GM19351 (cell line): ENCODE measurements at regions not wholly inside any gene's neighbourhood (a gene's known extent, or its start where the extent isn't known, plus 50 kb on each side); places are given as distances from the start of the nearest gene placed in this dataset.
"Not testable (repeated sequence)": the region's sequence is repeated elsewhere in the genome, so short reads cannot be mapped to it uniquely, and the experiment has no call there.

Experiments
- ATAC-seq: cut with Tn5 transposase; IDR thresholded peaks from one replicate; pipeline ENCODE4 v1.9.1; 2021; ENCODE audit warnings: mild to moderate bottlenecking, moderate library complexity; ENCODE audit not compliant: unreplicated experiment

- no peak for ATAC-seq
Observed at GRCh38 chrX:150051096-150051495, 112.8 kb upstream of the EOLA2 start.

- ATAC-seq, result no peak
Observed at GRCh38 chrX:150052226-150052625, 113.9 kb upstream of the EOLA2 start.

GRCh38 chrX:150058728-150059127, 120.4 kb upstream of the EOLA2 start:
- no peak for ATAC-seq

GRCh38 chrX:150060406-150060805, 122.1 kb upstream of the EOLA2 start:
- ATAC-seq, result no peak

GRCh38 chrX:150062292-150063137, 124.2 kb upstream of the EOLA2 start:
- ATAC-seq, result no peak

- ATAC-seq, result no peak
Observed at GRCh38 chrX:150063138-150063518, 124.8 kb upstream of the EOLA2 start.

- no peak for ATAC-seq
Observed at GRCh38 chrX:150063674-150064073, 125.4 kb upstream of the EOLA2 start.

- ATAC-seq, result no peak
Observed at GRCh38 chrX:150074175-150074574, 135.9 kb upstream of the EOLA2 start.

GRCh38 chrX:150080497-150080896, 142.2 kb upstream of the EOLA2 start:
- ATAC-seq, result no peak

GRCh38 chrX:150081076-150081475, 142.8 kb upstream of the EOLA2 start:
- no peak for ATAC-seq

GRCh38 chrX:150084496-150085229, 146.4 kb upstream of the EOLA2 start:
- ATAC-seq, result no peak

- ATAC-seq, result no peak
Observed at GRCh38 chrX:150085881-150086280, 147.6 kb upstream of the EOLA2 start.

- no peak for ATAC-seq
Observed at GRCh38 chrX:150086371-150086770, 148.1 kb upstream of the EOLA2 start.

- ATAC-seq, result no peak
Observed at GRCh38 chrX:150087612-150088011, 149.3 kb upstream of the EOLA2 start.

GRCh38 chrX:150088042-150088441, 149.8 kb upstream of the EOLA2 start:
- ATAC-seq, result no peak

GRCh38 chrX:150088766-150089518, 150.7 kb upstream of the EOLA2 start:
- ATAC-seq, result no peak

- ATAC-seq, result not testable (repeated sequence)
Observed at GRCh38 chrX:150091300-150091699, 153.0 kb upstream of the EOLA2 start.

GRCh38 chrX:150092549-150092948, 154.3 kb upstream of the EOLA2 start:
- ATAC-seq, result no peak

- ATAC-seq, result no peak
Observed at GRCh38 chrX:150094375-150094774, 156.1 kb upstream of the EOLA2 start.

- no peak for ATAC-seq
Observed at GRCh38 chrX:150094996-150095395, 156.7 kb upstream of the EOLA2 start.

GRCh38 chrX:150099316-150099715, 161.0 kb upstream of the EOLA2 start:
- no peak for ATAC-seq

GRCh38 chrX:150100261-150100660, 162.0 kb upstream of the EOLA2 start:
- no peak for ATAC-seq
